T follicular helper cell (primary cell): ENCODE measurements at regions not wholly inside any gene's neighbourhood (a gene's known extent, or its start where the extent isn't known, plus 50 kb on each side); places are given as distances from the start of the nearest gene placed in this dataset.

Experiments
- DNase-seq: peaks from one replicate; pipeline ENCODE4 v3.0.0-alpha.2; 2020; ENCODE audit warnings: low read depth

DNA sequence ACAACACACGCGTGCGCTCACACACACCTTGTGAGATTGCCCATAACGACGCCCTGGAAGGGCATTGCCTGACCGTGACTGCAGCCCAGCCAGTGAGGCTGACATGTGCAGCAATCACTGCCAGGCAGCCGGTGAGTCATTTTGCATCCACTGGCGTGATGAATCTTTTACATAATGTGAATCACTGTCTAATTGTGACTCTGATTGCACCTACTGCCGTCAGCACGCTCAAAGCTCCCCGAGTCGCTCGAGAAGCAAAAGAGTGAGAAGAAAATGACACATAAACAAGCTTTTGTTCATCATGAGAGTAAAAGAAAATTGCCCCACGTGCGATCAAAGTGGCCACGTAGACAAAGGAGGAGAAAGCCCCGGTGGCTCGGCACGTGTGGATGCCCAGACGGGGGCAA lies 117.4 kb upstream of the PFKP start:
- DNase-seq: no peak

- DNase-seq: no peak
These were observed 118.0 kb upstream of the PFKP start for GRCh38 chr10:2949221-2949947.

GRCh38 chr10:2948127-2948854 lies 119.1 kb upstream of the PFKP start:
- no peak for DNase-seq

DNA sequence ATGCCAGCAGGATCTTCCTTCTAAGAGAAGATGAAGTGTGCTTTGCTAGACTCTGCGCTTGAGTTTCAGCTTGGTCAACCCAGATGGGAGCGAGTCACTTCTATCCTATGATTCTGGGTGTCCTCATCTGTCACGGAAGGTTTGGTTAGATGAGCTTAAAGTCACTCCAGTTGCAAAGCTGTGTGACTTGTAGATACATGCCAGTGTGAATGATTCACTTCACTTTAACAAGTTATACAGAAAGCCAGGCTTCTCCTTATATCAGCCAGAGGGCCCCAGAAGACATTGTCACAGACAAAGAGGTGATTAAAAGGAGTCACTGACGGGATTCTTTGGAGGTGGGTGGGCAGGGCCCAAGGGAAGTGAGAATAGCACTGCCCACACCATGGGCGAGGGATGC lies 122.6 kb upstream of the PFKP start:
- DNase-seq: no peak

GRCh38 chr10:2943932-2944614 lies 123.3 kb upstream of the PFKP start:
- DNase-seq: no peak

DNA sequence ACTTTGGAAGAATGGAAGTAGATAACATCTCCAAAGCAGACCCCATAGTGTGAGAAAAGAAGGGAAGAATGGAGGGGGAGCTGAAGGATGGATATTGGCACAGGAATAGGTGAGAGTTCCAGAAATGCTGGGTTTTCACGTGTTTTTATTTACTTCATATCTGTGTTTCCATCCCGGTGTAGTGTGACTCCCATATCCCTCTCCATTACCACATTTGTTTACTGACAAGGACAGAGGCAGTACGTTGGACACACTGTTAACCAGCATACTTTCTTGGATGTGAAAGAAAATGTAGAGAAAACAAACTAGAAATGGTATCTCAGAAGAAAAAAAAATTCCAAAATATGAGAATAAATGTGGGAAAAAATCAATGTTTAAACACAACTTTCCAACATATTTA lies 124.4 kb upstream of the PFKP start:
- DNase-seq: no peak

DNA sequence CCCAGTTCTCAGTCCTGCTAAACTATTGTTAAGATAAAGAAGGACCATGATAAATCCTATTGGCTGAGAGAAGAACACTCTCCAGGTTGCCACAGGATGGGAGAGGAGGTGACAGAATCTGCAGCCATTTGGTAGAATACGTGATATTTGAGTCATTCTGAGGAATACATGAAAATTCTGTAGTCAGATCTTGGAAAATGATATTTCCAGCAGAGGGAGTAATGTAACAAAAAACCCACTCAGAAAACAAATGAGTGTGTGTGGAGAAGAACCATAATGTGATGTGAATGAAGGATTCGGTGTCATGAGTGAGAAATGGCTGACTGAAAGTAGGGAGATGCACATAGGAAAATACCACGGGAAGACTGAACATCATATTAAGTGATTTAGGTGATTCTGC lies 128.5 kb upstream of the PFKP start:
- no peak for DNase-seq

DNA sequence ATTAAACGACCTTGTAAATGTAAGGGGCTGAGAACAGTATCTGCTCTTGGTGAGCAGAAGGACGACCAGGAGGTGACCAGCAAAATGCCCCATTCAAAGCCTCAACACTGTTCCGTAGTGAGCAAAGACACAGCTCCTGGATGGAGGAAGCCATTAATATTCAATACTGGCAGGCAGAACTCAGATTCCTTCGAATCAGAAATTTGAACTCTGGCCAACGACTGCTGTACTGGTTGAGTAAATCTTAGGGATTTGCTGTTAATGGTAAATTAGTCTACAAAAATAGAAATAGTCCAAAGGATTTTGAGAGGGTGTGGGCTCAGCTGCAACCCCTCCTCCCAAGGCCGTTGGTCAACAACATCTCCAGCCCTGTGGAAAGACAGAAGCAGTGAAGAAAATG lies 130.5 kb upstream of the PFKP start:
- DNase-seq: no peak

DNA sequence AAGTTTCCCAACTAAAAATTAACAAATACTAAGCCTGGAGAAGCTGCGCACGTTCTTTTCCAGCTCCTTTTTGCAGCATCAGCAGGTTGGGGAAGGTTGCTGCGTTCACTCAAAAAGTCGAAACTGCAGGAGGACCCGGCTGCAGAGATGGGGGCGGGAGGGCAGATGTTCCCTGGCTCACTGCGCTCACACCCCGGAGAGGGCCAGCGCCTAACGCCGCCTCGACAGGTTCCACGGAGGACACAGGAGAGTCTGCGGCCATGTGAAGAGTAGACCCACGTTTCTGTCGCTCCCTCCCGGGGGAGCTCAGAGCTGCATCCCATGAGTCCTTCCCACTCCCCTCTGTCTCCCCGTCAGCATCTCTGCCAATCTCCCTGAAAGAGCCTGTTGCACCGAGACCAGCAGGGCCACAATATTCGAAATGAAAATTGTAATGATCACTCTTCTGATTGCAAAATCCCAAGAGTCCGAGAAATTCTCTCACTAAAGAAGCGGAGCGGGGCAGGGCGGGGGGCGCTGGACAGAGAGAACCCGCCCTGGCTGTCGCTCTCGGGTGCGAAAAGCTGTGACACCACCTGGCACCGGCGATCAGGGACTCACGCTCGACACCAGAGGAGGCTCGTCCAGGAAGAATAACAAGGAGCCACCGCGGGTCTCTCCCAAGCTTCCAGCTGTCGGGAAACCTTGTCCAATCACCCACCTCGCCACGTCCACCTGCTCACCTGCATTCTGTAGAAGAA lies 131.5 kb upstream of the PFKP start:
- no peak for DNase-seq

- DNase-seq: no peak
These were observed 133.4 kb upstream of the PFKP start for GRCh38 chr10:2933924-2934323.

DNA sequence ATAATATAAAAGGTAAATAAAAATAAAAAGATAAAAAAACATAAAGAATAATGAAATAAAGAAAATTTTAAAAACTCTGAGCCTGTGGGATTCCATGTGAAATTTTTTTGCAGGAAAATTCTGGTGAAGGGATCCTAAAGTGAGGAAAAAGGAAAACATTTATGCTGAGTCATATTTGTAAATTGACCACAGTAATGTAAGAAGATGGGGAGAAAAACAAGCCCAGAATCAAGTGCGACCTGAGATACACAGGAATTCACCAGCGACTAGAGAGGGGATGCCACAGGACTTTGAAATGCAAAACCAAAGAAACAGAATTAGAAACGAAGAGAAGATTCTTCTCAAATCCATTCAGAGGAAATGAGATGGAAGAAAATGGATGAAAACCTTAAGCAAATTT lies 133.8 kb upstream of the PFKP start:
- no peak for DNase-seq

DNA sequence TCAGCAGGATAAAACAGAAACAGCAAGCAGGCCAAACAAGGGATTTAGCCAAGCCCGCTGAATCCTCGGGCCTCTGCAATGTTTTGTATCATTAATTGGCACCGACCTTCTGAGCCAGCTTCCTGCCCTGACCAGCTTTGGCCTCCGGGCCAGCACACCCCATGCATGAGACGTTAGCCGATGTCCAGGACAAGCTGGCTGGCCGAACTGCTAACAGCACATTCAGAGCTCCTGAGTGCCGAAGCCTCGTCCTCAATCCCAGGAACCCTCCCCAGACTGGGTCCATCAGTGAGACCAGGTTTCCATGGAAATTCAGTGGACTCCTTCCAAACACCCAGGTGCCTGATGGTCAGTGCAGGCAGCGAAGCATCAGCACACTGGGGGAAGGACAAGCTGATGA lies 134.3 kb upstream of the PFKP start:
- DNase-seq: no peak

DNA sequence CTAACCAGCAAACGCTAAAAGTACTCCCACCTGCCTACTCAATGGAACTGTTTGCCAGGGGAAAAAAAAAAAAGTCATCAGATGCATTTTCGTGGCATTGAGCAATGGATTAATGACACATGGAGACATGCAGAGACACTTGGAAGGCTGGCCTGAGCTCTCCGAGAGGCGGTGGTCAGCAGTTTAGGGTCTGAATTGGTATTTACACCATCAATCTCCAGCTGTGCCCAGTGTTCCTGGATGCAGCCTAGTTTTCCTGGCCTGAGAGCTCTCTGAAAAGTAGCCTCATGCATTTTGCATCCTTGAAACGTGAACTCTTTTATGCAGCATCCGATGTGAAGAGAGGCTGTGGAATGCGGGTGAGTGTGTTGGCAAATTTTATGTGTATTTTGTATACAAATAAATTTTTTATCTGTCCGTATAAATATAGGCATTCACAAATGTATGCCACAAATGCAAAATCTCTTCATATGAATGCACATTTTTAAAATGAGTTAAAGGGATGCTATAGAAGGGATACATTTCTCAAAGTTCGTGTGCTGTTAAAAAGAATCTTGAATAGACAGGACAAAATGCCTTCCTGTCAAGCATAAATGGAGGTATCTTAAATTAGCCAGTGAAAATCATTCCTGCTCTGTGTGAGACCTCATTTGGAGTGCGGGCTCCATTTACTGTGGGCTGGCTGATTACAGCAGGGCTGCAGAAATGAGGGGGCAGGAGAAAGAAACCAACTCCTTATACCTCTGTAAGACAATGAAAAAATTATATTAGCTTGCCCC lies 137.7 kb upstream of the PFKP start:
- no peak for DNase-seq

DNA sequence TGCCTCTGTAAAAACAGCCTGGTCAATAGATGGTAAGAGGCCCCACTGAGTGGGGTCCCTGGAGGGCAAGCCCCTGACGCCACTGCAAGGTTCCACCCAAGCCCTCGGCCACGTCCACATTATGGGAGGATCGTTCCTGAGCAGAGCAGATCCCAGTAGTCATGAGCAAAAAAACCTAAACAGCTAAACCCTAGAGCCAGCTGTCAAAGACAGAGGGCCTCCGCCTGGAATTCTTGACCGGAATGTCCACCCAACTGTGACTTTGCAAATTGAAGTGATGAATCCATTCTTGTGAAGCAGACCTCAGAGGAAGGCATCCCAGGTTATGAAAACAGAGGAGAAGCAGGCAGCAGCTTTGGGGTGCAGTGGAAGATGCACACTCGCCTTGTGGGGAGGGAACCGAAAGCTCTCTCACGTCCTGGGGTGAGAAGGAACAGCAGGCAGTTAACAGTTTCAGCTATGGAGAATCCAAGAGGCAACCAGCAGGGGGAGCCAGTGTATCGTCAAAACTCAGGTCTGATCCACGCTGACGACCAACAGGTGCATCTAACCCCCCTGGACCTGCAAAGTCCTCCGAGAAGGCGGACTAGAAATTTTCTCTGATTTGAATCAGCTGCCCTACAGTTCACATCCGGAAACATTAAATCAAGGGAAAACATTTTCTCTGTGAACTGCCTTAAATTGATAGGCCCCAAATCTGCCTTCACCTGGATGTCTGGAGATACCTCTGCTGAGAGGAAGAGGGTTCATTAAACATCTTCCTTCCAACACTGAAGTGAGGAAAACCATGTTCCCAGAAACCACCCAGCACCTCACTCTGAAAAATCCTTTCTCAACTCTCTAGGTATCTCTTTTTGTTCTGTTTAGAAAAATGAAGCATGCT lies 139.1 kb upstream of the PFKP start:
- DNase-seq: peak; percentile 15

DNA sequence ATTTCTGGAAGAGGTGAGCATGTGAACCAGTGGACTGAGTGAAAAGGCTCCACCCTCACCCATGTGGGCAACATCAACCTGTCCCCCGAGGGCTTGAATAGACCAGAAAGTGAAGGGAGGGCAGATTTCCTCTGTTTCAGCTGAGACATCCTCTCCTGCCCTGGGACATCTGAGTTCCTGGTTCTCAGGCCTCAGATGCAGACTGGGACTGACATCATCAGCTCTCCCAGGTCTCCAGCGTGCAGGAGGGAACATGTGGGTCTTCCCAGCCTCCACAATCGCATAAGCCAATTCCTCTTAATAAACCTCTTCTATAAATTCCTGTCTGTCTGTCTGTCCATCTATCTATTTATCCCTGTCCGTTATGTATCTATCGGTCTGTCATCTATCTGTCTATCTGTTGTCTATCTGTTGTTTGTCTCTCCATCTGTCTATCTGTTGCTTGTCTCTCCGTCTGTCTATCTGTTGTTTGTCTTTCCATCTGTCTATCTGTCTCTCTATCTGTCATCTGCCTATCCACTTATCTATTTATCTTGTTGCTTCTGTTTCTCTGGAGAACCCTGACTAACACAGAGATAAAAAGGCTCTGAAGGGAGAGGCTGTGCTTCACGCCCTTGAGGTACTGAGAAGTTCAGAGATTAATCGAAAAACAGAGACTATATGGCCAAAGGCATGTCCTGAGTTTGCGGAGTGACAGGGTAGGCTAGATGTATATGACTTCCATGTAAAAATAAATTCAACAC lies 140.3 kb upstream of the PFKP start:
- no peak for DNase-seq

- DNase-seq: no peak
These were observed 141.7 kb upstream of the PFKP start for GRCh38 chr10:2925631-2926030.

DNA sequence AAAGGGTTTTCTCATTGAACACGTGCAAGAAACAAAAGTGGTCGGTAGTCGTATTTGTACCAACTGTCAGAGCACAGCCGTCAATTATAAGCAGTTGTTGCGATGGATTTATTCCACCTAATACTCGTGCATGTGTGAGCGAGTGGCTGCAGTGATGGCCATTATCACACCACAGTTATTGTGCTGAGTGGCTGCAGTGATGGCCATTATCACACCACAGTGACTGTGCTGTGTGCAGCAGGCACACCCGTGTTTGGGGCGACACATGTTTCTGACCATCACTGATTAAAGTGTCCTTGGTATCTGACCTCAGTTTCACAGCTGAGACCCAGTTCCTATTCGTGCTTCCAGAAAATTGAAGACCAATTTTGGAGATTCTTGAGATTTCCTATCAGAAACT lies 142.9 kb upstream of the PFKP start:
- no peak for DNase-seq

DNA sequence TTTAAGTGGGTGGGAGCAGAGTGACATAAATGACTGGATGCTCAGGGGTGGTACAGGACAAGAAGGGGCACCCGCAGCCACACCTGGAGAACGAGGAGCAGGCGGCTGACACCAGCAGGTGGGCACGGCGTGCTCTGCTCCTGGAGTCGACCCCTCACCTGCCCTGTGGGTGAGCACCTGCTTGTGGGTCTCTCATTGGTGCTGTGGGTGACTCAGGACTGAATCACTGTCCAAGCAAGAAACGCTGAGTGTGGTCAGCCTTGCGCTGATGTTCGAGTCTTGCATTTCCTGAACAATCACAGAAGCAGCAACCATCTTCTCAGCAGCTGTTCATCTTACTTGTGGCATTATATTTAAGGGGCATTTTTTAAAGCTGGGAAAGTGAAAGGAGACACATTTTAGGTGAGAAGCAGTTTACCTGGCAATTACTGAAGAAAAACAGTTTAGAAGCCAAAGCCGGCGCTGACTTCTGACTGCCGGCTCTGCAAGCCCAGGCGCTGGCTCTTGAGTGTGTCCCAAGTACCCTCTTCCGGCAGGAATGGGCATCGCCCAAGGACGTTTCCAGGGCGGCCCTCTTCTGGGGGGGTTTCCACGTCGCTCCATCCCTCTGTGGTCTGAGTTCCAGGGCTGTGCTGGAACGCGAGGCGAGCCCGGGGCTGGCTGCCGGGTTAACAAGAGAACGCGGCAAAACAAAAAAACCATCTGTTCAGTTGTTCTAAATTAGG lies 145.2 kb upstream of the PFKP start:
- no peak for DNase-seq

- no peak for DNase-seq
These were observed 146.7 kb upstream of the PFKP start for GRCh38 chr10:2920637-2921036.
